ENCODE measurements at regions not wholly inside any gene's neighbourhood (a gene's known extent, or its start where the extent isn't known, plus 50 kb on each side); places are given as distances from the start of the nearest gene placed in this dataset.

DNA sequence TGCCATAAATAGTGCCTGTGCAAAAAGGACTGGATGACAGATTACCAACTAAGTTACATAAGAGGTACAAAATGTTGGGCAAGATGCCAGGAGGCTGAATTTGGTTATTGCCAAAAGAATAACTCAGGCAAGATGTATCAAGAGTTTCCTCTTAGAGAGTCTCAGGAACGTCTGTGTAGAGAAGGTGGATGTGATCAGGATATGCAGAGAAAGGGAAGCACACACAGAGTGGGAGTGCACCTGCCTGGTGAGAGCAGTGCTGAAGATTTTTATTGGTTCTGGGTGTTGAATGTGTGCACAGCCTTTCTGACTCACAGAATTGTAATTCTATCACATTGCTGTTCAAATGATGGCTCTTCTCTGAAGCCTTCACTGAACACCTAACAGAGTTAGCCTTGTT is 156.8 kb upstream of the HS3ST1 start:
- no peak overlapping the region for H3K27ac ChIP-seq
- no peak for TF ChIP-seq ZFX (IDR thresholded peaks at IDR 0.05; ENCODE audit: borderline replicate concordance)
- TF ChIP-seq, protein P1, sequence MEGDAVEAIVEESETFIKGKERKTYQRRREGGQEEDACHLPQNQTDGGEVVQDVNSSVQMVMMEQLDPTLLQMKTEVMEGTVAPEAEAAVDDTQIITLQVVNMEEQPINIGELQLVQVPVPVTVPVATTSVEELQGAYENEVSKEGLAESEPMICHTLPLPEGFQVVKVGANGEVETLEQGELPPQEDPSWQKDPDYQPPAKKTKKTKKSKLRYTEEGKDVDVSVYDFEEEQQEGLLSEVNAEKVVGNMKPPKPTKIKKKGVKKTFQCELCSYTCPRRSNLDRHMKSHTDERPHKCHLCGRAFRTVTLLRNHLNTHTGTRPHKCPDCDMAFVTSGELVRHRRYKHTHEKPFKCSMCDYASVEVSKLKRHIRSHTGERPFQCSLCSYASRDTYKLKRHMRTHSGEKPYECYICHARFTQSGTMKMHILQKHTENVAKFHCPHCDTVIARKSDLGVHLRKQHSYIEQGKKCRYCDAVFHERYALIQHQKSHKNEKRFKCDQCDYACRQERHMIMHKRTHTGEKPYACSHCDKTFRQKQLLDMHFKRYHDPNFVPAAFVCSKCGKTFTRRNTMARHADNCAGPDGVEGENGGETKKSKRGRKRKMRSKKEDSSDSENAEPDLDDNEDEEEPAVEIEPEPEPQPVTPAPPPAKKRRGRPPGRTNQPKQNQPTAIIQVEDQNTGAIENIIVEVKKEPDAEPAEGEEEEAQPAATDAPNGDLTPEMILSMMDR (IDR thresholded peaks at IDR 0.05), result no peak

DNA sequence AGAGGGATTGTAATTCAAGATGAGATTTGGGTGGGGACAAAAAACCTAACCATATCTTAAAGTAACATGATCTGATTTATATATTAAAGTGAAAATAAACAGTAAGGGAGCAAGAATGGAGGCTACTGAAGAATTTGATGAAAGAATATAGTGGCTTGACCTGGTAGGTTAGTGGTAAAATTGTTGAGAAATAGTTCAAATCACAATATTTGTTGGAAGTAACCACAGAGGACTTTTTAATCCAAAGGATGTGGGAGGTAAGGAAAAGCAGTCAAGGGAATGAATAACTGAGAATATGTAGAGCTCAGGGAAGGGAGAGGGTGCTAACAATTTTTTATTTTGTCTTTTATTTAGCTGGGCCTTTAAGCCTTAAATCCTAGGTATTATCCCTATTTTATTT is 139.8 kb upstream of the HS3ST1 start:
- no peak overlapping the region for H3K27ac ChIP-seq
- TF ChIP-seq ZFX (IDR thresholded peaks at IDR 0.05; ENCODE audit: borderline replicate concordance), result no peak
- TF ChIP-seq, protein P1 (IDR thresholded peaks at IDR 0.05), result no peak

DNA sequence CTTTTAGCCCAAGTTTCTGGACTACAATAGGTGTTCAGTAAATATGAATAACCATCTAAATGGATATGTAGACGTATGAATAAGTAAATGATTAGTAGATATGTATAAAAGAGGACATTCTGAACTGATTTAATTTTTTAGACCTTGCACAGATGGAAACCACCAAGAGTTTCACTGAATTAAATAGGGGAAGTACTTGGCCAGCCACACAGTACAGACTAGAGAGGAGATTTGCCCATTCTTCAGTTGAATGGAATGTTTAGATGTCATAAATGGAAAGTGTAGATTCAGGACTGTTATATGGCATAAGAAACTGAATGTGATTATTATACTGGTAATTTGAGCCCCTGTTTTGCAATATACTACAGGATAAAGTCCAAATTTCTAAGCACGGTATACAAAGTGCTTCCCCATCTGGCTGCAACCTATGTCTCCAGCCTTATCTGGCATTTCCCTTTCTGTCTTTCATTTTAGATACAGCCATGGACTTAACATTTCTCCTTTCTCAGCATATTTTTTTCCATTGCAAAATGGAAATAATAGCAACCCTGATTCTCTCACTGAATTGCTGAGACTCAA is 137.8 kb upstream of the HS3ST1 start:
- TF ChIP-seq ZFX (IDR thresholded peaks at IDR 0.05; ENCODE audit: borderline replicate concordance), result no peak
- TF ChIP-seq, protein P1 (IDR thresholded peaks at IDR 0.05), result no peak

DNA sequence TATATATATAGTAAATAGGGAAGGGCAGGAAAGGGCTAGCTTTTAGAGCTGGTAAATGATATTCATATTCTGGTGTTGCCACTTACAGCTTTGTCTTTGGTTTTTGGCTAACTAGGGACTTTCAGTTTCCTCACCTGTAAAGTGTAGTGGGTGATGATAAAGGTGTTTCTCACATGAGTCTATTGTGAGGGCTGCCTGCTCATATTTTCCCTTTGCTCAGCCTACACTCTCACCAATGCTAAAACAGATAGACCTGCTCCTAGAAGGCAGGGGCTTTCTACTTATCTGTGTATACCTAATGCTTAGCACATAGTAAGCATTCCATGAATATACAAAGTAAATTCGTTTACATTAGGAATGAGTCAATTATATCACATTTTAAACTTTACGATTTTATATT is 137.2 kb upstream of the HS3ST1 start:
- no peak overlapping the region for H3K27ac ChIP-seq
- TF ChIP-seq, protein P1 (IDR thresholded peaks at IDR 0.05), result no peak
- TF ChIP-seq ZFX (IDR thresholded peaks at IDR 0.05; ENCODE audit: borderline replicate concordance), result no peak

More for the DNA sequence above, 137.8 kb upstream of the HS3ST1 start:
- no peak overlapping the region for H3K27ac ChIP-seq

DNA sequence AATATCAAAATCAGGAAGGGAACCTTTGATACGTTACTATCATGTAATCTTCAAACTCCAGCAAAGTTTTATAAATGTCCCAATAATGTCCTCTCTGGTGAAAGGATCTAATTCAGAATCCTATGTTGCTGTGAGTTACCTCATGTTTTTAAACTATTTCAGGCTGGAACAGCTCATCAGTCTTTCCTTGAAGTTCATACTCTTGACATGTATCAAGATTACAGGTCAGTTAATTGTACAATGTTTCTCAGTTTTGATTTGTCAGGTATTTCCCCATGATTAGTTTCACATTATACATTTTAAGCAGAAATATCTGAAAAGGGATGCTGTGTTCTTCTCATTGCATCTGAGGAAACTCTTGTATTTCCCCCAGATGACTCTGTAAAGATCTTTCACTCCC is 136.5 kb upstream of the HS3ST1 start:
- TF ChIP-seq ZFX (IDR thresholded peaks at IDR 0.05; ENCODE audit: borderline replicate concordance), result no peak
- TF ChIP-seq, protein P1 (IDR thresholded peaks at IDR 0.05), result no peak
- no peak overlapping the region for H3K27ac ChIP-seq

DNA sequence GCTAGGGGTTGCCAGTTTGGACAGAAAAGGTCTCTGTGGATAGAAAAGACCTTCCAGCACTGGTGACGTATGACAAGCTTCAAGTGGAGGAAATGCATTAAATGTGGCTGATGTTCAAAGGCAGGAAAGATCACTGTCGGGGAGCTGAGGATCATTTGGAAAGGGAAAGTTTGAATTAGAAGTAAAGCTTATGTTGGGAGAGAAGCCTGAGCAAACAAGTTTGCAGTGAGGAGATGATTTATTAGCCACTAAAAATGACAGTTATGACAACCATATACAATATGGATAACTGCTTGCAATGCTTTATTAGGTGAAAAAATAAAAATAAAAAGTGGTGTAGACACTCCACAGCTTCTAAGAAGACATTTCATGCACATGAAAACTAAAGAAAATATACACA is 135.3 kb upstream of the HS3ST1 start:
- TF ChIP-seq ZFX (IDR thresholded peaks at IDR 0.05; ENCODE audit: borderline replicate concordance), result no peak
- TF ChIP-seq, protein P1 (IDR thresholded peaks at IDR 0.05), result no peak
- no peak overlapping the region for H3K27ac ChIP-seq

DNA sequence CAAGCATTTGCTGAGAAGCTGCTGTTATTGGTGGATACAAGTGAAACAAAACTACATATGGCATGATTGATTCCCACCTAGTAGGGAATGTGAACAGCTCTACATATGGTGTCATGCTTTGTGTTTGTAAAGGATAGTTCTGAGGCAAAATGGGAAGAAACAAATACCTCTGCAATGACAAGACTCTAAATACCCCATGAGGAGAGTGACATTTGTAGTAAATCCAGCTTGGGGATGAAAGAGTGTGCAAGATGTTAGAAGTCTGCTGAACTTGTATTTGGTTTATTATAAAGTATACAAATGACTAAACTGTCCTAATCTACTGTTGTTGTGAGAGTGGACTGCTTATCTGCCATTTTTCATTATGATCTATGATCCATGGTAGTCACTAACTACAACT is 120.8 kb upstream of the HS3ST1 start:
- no peak for TF ChIP-seq ZFX (IDR thresholded peaks at IDR 0.05; ENCODE audit: borderline replicate concordance)
- TF ChIP-seq, protein P1 (IDR thresholded peaks at IDR 0.05), result no peak

More for the DNA sequence above, 120.8 kb upstream of the HS3ST1 start:
- no peak overlapping the region for H3K27ac ChIP-seq
